Esophagus muscularis mucosa (tissue), 4 donors: ENCODE measurements at regions not wholly inside any gene's neighbourhood (a gene's known extent, or its start where the extent isn't known, plus 50 kb on each side); places are given as distances from the start of the nearest gene placed in this dataset.
"Not testable (repeated sequence)": the region's sequence is repeated elsewhere in the genome, so short reads cannot be mapped to it uniquely, and the experiment has no call there.

ENCODE experiments used
- DNase-seq: peaks from one replicate; pipeline ENCODE4 v3.0.0-alpha.2; 2017; ENCODE audit errors: extremely low spot score
- H3K27ac ChIP-seq, 4 donors: fragments of 200-600 bp; sonication (generic); replicated peaks in 1 of 4; 1 replicate in 3 of 4; 2 replicates in 1 of 4; pipeline ENCODE4 v1.5.1; 2016 to 2019; ENCODE audit warnings: mild to moderate bottlenecking in 1 of 4
- H3K27me3 ChIP-seq, 4 donors: fragments of 200-600 bp; sonication (generic); one replicate each; pipeline versions ENCODE4 v1.5.1 to v1.6.0; 2016 to 2019
- H3K36me3 ChIP-seq, 4 donors: fragments of 200-600 bp; sonication (generic); one replicate each; pipeline ENCODE4 v1.5.1; 2016 to 2019
- H3K4me1 ChIP-seq, 4 donors: fragments of 200-600 bp; sonication (generic); one replicate each; pipeline ENCODE4 v1.5.1; 2016 to 2019
- H3K4me3 ChIP-seq, 4 donors: fragments of 200-600 bp; sonication (generic); 1 replicate in 2 of 4; 2 replicates in 2 of 4; pipeline ENCODE4 v1.5.1; 2016 to 2019; ENCODE audit warnings: mild to moderate bottlenecking in 4 of 4, moderate library complexity in 1 of 4
- H3K9me3 ChIP-seq, 4 donors: fragments of 200-600 bp; sonication (generic); 1 replicate in 3 of 4; 2 replicates in 1 of 4; pipeline ENCODE4 v1.5.1; 2016 to 2019
- EP300 ChIP-seq: sonication (generic); formaldehyde crosslinking; IDR thresholded peaks from one replicate; pipeline ENCODE4 v1.6.1; 2017; ENCODE audit warnings: antibody characterized with exemption
- POLR2A ChIP-seq: fragments of 450-650 bp; IDR thresholded peaks from one replicate; pipeline ENCODE4 v1.6.1; 2017; ENCODE audit warnings: antibody characterized with exemption, moderate library complexity, mild to moderate bottlenecking, low read depth
- POLR2AphosphoS5 ChIP-seq, 2 donors: sonication (generic); formaldehyde crosslinking; IDR thresholded peaks; one replicate each; pipeline ENCODE4 v1.6.1; 2017; ENCODE audit warnings: antibody characterized with exemption in 2 of 2
- WGBS: methylation state at CpG from one replicate; pipeline ENCODE4 v1.1.5; 2018; 5-methylcytosine and 5-hydroxymethylcytosine counted together
- intact Hi-C: fragments of 100-400 bp; cut with DNase I; formaldehyde crosslinking; loops from one replicate; pipeline ENCODE4 v1.15.1; 2023
- TF ChIP-seq, protein P1 (sequence below), 3 experiments: fragments of 200-600 bp in 2 of 3; fragments of 450-650 bp in 1 of 3; sonication (generic) in 2 of 3; IDR thresholded peaks; one replicate each; pipeline ENCODE4 v1.5.1; 2017 to 2019; ENCODE audit warnings: antibody characterized with exemption in 3 of 3, mild to moderate bottlenecking in 2 of 3, moderate library complexity in 1 of 3

DNA sequence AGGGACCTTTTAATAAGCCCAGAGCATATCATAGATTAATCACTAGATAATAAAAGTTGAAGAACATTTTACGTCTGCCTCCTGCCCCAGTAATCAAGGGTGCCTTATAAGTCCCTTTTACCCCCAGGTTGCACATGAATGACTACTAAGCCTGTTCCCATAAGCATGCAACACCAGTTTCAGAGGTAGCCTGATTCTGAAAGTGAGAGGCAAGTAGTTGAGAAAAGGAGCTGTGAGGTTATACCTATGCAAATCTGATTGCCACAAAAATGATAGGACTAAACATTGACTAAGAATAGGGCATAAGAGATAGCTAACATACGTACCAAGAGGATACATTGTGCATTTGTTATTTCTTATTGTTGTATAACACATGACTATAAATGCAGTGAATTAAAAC lies 681.9 kb downstream of the ISL1 start:
- Histone ChIP-seq H3K36me3 (no peaks in the 10 kb centered on the region), H3K9me3 (peaks cover 0 to 5% (median 0%) of the 10 kb centered on the region in 4 donors), H3K4me3 (no peak overlapping the region), H3K27me3 (no peaks in the 10 kb centered on the region), H3K4me1 (no peaks in the 10 kb centered on the region), H3K27ac (no peak overlapping the region)
- intact Hi-C loops = no loop called here
- 84% methylated on average over 2 of the region's 2 CpGs for WGBS
- no peak for TF ChIP-seq POLR2AphosphoS5 (IDR thresholded peaks at IDR 0.05)
- TF ChIP-seq, protein P1, sequence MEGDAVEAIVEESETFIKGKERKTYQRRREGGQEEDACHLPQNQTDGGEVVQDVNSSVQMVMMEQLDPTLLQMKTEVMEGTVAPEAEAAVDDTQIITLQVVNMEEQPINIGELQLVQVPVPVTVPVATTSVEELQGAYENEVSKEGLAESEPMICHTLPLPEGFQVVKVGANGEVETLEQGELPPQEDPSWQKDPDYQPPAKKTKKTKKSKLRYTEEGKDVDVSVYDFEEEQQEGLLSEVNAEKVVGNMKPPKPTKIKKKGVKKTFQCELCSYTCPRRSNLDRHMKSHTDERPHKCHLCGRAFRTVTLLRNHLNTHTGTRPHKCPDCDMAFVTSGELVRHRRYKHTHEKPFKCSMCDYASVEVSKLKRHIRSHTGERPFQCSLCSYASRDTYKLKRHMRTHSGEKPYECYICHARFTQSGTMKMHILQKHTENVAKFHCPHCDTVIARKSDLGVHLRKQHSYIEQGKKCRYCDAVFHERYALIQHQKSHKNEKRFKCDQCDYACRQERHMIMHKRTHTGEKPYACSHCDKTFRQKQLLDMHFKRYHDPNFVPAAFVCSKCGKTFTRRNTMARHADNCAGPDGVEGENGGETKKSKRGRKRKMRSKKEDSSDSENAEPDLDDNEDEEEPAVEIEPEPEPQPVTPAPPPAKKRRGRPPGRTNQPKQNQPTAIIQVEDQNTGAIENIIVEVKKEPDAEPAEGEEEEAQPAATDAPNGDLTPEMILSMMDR (IDR thresholded peaks at IDR 0.05) = no peak
- no peak for TF ChIP-seq EP300
- TF ChIP-seq POLR2A = no peak
- DNase-seq = no peak

DNA sequence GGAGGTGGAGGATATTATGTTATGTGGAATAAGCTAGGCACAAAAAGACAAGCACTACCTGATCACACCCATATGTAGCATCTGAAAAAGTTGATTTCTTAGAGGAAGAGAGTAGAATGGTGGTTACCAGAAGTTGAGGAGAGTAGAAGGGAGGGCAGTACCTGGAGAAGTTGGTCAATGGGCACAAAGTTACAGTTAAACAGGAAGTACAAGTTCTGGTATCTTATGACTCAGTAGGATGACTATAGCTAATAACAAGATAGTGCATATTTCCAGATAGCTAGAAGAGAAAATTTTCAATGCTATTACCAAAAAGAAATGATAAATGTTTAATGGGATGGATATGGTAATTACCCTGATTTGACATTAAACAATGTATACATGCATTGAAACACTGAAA lies 686.7 kb downstream of the ISL1 start:
- H3K36me3 ChIP-seq = no peaks in the 10 kb centered on the region
- H3K27me3 ChIP-seq = no peaks in the 10 kb centered on the region
- H3K27ac ChIP-seq = no peak overlapping the region
- intact Hi-C loops = no loop called here
- no peak for DNase-seq
- no peaks in the 10 kb centered on the region for H3K4me1 ChIP-seq
- peaks cover 0 to 5% (median 0%) of the 10 kb centered on the region in 4 donors for H3K9me3 ChIP-seq
- TF ChIP-seq POLR2AphosphoS5 (IDR thresholded peaks at IDR 0.05) (no peak), EP300 (no peak), POLR2A (no peak)
- TF ChIP-seq, protein P1 (IDR thresholded peaks at IDR 0.05) = no peak
- H3K4me3 ChIP-seq = no peak overlapping the region

DNA sequence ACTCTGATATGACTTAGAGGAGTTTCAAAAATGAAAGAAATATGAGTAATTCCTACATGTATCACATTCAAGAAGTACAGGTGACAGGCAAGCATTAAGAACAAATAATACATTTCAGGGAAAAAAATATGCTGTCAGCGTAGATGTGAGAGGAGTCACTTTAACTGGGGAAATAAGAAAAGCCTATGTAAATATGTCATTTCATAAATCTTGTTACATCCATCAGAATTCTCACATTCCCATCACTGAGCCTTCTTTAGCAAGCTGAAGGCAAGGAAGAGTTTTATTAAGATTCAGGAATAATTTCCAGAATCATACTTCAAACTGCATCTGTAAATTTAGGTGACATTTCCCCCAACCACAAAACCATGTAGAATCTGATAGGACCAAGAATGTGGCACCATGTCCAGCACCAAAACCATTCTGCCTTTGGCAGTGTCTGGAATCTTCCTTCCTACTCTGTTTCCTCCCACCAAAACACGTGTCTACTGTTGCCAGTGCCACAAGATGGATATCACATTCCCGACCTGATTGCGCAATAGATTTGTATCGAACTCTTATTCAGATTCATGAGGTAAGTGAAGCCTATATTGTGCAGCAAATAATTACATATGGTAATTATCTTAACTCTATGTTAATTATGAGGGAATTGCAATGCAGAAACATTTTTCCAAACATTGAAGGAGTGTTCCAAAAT lies 690.9 kb downstream of the ISL1 start:
- Histone ChIP-seq H3K36me3 (no peaks in the 10 kb centered on the region), H3K27me3 (no peaks in the 10 kb centered on the region), H3K4me1 (no peaks in the 10 kb centered on the region), H3K4me3 (no peak overlapping the region), H3K9me3 (no peaks in the 10 kb centered on the region), H3K27ac (no peak overlapping the region)
- WGBS = 75% methylated on average over 5 of the region's 5 CpGs
- DNase-seq = no peak
- intact Hi-C loops = no loop called here
- no peak for TF ChIP-seq POLR2A
- no peak for TF ChIP-seq EP300
- TF ChIP-seq POLR2AphosphoS5 (IDR thresholded peaks at IDR 0.05) = no peak
- TF ChIP-seq, protein P1 (IDR thresholded peaks at IDR 0.05) = no peak

DNA sequence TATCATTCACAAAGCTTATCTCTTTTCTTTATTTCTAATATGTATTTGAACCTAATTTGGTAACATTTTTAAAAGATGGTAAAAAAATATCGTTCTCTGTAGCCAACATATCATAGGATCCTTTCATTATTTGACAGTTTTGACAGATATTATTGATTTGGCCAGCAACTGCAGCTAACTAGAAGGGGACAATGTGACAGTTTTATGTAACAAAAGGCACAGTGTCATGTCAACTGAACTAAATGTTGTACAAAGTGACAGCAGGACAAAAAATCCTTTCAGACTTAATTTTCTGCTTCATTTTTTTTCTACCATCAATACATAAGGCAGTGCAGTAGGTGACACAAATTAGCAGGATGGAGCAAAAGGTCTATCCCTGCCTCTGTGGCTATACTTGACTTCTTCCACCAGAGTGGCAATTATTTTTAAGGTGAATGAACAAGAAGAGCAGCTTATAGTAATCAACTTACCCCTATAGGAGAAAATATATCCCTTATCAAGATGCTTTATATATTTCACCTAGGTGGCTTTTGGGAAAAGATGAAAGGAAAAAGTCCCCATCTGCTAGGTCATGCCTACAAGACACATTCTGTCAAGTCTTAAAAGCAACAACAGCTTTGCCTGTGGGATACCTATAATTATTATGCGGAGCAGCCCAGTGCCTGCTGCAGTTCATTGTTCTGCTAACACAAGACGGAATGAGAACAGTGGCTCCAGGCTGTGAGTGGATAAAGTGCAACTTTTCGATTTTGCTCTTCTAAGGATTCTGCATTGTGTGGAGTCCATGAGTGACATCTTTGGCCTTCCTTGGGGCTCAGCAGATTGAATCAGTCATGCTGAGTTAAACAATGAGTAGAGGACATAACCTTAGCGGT lies 694.9 kb downstream of the ISL1 start:
- H3K27ac ChIP-seq = no peak overlapping the region
- DNase-seq = no peak
- no peak overlapping the region for H3K4me3 ChIP-seq
- no peaks in the 10 kb centered on the region for H3K36me3 ChIP-seq
- H3K9me3 ChIP-seq = no peaks in the 10 kb centered on the region
- TF ChIP-seq, protein P1 (IDR thresholded peaks at IDR 0.05) = no peak
- no peak for TF ChIP-seq EP300
- no peak for TF ChIP-seq POLR2AphosphoS5 (IDR thresholded peaks at IDR 0.05)
- no peak for TF ChIP-seq POLR2A
- H3K27me3 ChIP-seq = no peaks in the 10 kb centered on the region
- intact Hi-C loops = no loop called here
- H3K4me1 ChIP-seq = no peaks in the 10 kb centered on the region
- 58% methylated on average over 5 of the region's 5 CpGs for WGBS

DNA sequence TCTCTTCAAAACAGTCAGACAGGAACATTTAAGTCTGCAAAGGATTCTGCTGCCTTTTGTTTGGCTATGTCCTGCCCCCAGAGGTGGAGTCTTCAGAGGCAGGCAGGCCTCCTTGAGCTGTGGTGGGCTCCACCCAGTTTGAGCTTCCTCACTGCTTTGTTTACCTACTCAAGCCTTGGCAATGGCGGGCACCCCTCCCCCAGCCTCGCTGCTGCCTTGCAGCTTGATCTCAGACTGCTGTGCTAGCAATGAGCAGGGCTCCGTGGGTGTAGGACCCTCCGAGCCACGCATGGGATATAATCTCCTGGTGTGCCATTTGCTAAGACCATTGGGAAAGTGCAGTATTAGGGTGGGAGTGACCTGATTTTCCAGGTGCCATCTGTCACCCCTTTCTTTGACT lies 685.4 kb upstream of the ITGA1 start:
- DNase-seq, intact Hi-C loops, H3K36me3 ChIP-seq, H3K27ac ChIP-seq, H3K27me3 ChIP-seq, H3K4me3 ChIP-seq, H3K4me1 ChIP-seq, H3K9me3 ChIP-seq: not testable (repeated sequence)
- 75% methylated on average over 4 of the region's 5 CpGs for WGBS
